Fibroblast of the aortic adventitia (primary cell): ENCODE measurements at regions not wholly inside any gene's neighbourhood (a gene's known extent, or its start where the extent isn't known, plus 50 kb on each side); places are given as distances from the start of the nearest gene placed in this dataset.

Source experiments
- DNase-seq: peaks from one replicate; pipeline ENCODE4 v3.0.0-alpha.2; 2010; ENCODE audit warnings: low read depth
- H3K4me3 ChIP-seq: 2 replicates; pipeline ENCODE4 v1.5.1; 2011; ENCODE audit warnings: low read depth, mild to moderate bottlenecking, control low read depth, low read length, moderate library complexity
- CTCF ChIP-seq: IDR thresholded peaks from 2 replicates; pipeline ENCODE4 v1.5.1; 2011; ENCODE audit warnings: mild to moderate bottlenecking, low read length, control low read depth, inconsistent platforms; ENCODE audit not compliant: insufficient read depth

- H3K4me3 ChIP-seq = no peak overlapping the region
- no peak for TF ChIP-seq CTCF
- no peak for DNase-seq
Observed at GRCh38 chr4:141439223-141439622, 197.2 kb upstream of the IL15 start.

GRCh38 chr4:141447761-141448160, 188.6 kb upstream of the IL15 start:
- no peak for DNase-seq
- H3K4me3 ChIP-seq = no peak overlapping the region
- no peak for TF ChIP-seq CTCF

GRCh38 chr4:141448490-141448889, 187.9 kb upstream of the IL15 start:
- no peak for TF ChIP-seq CTCF
- H3K4me3 ChIP-seq = no peak overlapping the region
- no peak for DNase-seq

- DNase-seq = no peak
Observed at GRCh38 chr4:141449927-141450326, 186.5 kb upstream of the IL15 start.

GRCh38 chr4:141455651-141456050, 180.7 kb upstream of the IL15 start:
- DNase-seq = no peak
- no peak for TF ChIP-seq CTCF
- H3K4me3 ChIP-seq = no peak overlapping the region

More at GRCh38 chr4:141449927-141450326, 186.5 kb upstream of the IL15 start:
- TF ChIP-seq CTCF = no peak
- no peak overlapping the region for H3K4me3 ChIP-seq

GRCh38 chr4:141457653-141458052, 178.7 kb upstream of the IL15 start:
- TF ChIP-seq CTCF = no peak
- no peak for DNase-seq
- no peak overlapping the region for H3K4me3 ChIP-seq

- H3K4me3 ChIP-seq = no peak overlapping the region
- DNase-seq = no peak
Observed at GRCh38 chr4:141458501-141458900, 177.9 kb upstream of the IL15 start.

More at GRCh38 chr4:141458501-141458900, 177.9 kb upstream of the IL15 start:
- TF ChIP-seq CTCF = no peak
